ENCODE measurements at regions not wholly inside any gene's neighbourhood (a gene's known extent, or its start where the extent isn't known, plus 50 kb on each side); places are given as distances from the start of the nearest gene placed in this dataset.
A peak's percentile ranks its signal among the peaks of the same experiment; 100 is the strongest.

GRCh38 chr10:62577076-62577475, 202.9 kb downstream of the ZNF365 start:
- Histone ChIP-seq H2AFZ (ENCODE audit: low read length, unreplicated experiment) (no peak overlapping the region), H3K36me3 (ENCODE audit: insufficient read depth, low read length) (no peaks in the 10 kb centered on the region), H3K4me3 (ENCODE audit: low read depth, low read length) (no peak overlapping the region), H3K27me3 (ENCODE audit: insufficient read depth, low read length) (no peaks in the 10 kb centered on the region), H3K79me2 (ENCODE audit: control insufficient read depth, insufficient read depth, low read length, unreplicated experiment) (no peaks in the 10 kb centered on the region), H3K27ac (ENCODE audit: low read depth, low read length) (no peak overlapping the region), H3K4me1 (ENCODE audit: control insufficient read depth, insufficient read depth, low read length, unreplicated experiment) (peaks cover 22% of the 10 kb centered on the region)

GRCh38 chr10:62577666-62578291, 203.6 kb downstream of the ZNF365 start:
- Histone ChIP-seq H2AFZ (ENCODE audit: low read length, unreplicated experiment) (peak overlapping the region; percentile 84), H3K27me3 (ENCODE audit: insufficient read depth, low read length) (no peaks in the 10 kb centered on the region), H3K4me1 (ENCODE audit: control insufficient read depth, insufficient read depth, low read length, unreplicated experiment) (peaks cover 29% of the 10 kb centered on the region), H3K36me3 (ENCODE audit: insufficient read depth, low read length) (no peaks in the 10 kb centered on the region), H3K27ac (ENCODE audit: low read depth, low read length) (no peak overlapping the region), H3K4me3 (ENCODE audit: low read depth, low read length) (no peak overlapping the region), H3K79me2 (ENCODE audit: control insufficient read depth, insufficient read depth, low read length, unreplicated experiment) (no peaks in the 10 kb centered on the region)

GRCh38 chr10:62578301-62578700, 204.1 kb downstream of the ZNF365 start:
- Histone ChIP-seq H3K36me3 (ENCODE audit: insufficient read depth, low read length) (no peaks in the 10 kb centered on the region), H3K79me2 (ENCODE audit: control insufficient read depth, insufficient read depth, low read length, unreplicated experiment) (no peaks in the 10 kb centered on the region), H3K4me3 (ENCODE audit: low read depth, low read length) (no peak overlapping the region), H3K27ac (ENCODE audit: low read depth, low read length) (no peak overlapping the region), H3K4me1 (ENCODE audit: control insufficient read depth, insufficient read depth, low read length, unreplicated experiment) (peaks cover 34% of the 10 kb centered on the region), H3K27me3 (ENCODE audit: insufficient read depth, low read length) (no peaks in the 10 kb centered on the region), H2AFZ (ENCODE audit: low read length, unreplicated experiment) (no peak overlapping the region)

GRCh38 chr10:62578916-62579315, 204.7 kb downstream of the ZNF365 start:
- H2AFZ ChIP-seq (ENCODE audit: low read length, unreplicated experiment): no peak overlapping the region
- no peak overlapping the region for H3K4me3 ChIP-seq (ENCODE audit: low read depth, low read length)
- peaks cover 40% of the 10 kb centered on the region for H3K4me1 ChIP-seq (ENCODE audit: control insufficient read depth, insufficient read depth, low read length, unreplicated experiment)

GRCh38 chr10:62580396-62580795, 206.2 kb downstream of the ZNF365 start:
- H3K27me3 ChIP-seq (ENCODE audit: insufficient read depth, low read length): no peaks in the 10 kb centered on the region
- H2AFZ ChIP-seq (ENCODE audit: low read length, unreplicated experiment): no peak overlapping the region
- no peak overlapping the region for H3K27ac ChIP-seq (ENCODE audit: low read depth, low read length)
- H3K4me3 ChIP-seq (ENCODE audit: low read depth, low read length): no peak overlapping the region
- H3K36me3 ChIP-seq (ENCODE audit: insufficient read depth, low read length): no peaks in the 10 kb centered on the region
- H3K4me1 ChIP-seq (ENCODE audit: control insufficient read depth, insufficient read depth, low read length, unreplicated experiment): peaks cover 55% of the 10 kb centered on the region
- no peaks in the 10 kb centered on the region for H3K79me2 ChIP-seq (ENCODE audit: control insufficient read depth, insufficient read depth, low read length, unreplicated experiment)

More at GRCh38 chr10:62578916-62579315, 204.7 kb downstream of the ZNF365 start:
- Histone ChIP-seq H3K27me3 (ENCODE audit: insufficient read depth, low read length) (no peaks in the 10 kb centered on the region), H3K79me2 (ENCODE audit: control insufficient read depth, insufficient read depth, low read length, unreplicated experiment) (no peaks in the 10 kb centered on the region), H3K27ac (ENCODE audit: low read depth, low read length) (no peak overlapping the region), H3K36me3 (ENCODE audit: insufficient read depth, low read length) (no peaks in the 10 kb centered on the region)

- peaks cover 58% of the 10 kb centered on the region for H3K4me1 ChIP-seq (ENCODE audit: control insufficient read depth, insufficient read depth, low read length, unreplicated experiment)
- peak overlapping the region; percentile 95; the same call in 1 of the 2 replicates for H3K27ac ChIP-seq (ENCODE audit: low read depth, low read length)
- no peaks in the 10 kb centered on the region for H3K79me2 ChIP-seq (ENCODE audit: control insufficient read depth, insufficient read depth, low read length, unreplicated experiment)
- no peaks in the 10 kb centered on the region for H3K36me3 ChIP-seq (ENCODE audit: insufficient read depth, low read length)
- H3K4me3 ChIP-seq (ENCODE audit: low read depth, low read length): no peak overlapping the region
- H3K27me3 ChIP-seq (ENCODE audit: insufficient read depth, low read length): no peaks in the 10 kb centered on the region
- no peak overlapping the region for H2AFZ ChIP-seq (ENCODE audit: low read length, unreplicated experiment)
Measured at GRCh38 chr10:62581351-62581750, 207.2 kb downstream of the ZNF365 start.

GRCh38 chr10:62582101-62582705, 208.0 kb downstream of the ZNF365 start:
- no peaks in the 10 kb centered on the region for H3K36me3 ChIP-seq (ENCODE audit: insufficient read depth, low read length)
- H3K27ac ChIP-seq (ENCODE audit: low read depth, low read length): peak overlapping the region; percentile 95
- no peaks in the 10 kb centered on the region for H3K27me3 ChIP-seq (ENCODE audit: insufficient read depth, low read length)
- H3K4me3 ChIP-seq (ENCODE audit: low read depth, low read length): peak overlapping the region; percentile 59
- H3K4me1 ChIP-seq (ENCODE audit: control insufficient read depth, insufficient read depth, low read length, unreplicated experiment): peaks cover 58% of the 10 kb centered on the region
- no peaks in the 10 kb centered on the region for H3K79me2 ChIP-seq (ENCODE audit: control insufficient read depth, insufficient read depth, low read length, unreplicated experiment)
- H2AFZ ChIP-seq (ENCODE audit: low read length, unreplicated experiment): peak overlapping the region; percentile 84

- Histone ChIP-seq H3K4me1 (ENCODE audit: control insufficient read depth, insufficient read depth, low read length, unreplicated experiment) (peaks cover 53% of the 10 kb centered on the region), H3K36me3 (ENCODE audit: insufficient read depth, low read length) (no peaks in the 10 kb centered on the region), H3K4me3 (ENCODE audit: low read depth, low read length) (peak overlapping the region; percentile 59), H2AFZ (ENCODE audit: low read length, unreplicated experiment) (peak overlapping the region; percentile 84), H3K79me2 (ENCODE audit: control insufficient read depth, insufficient read depth, low read length, unreplicated experiment) (no peaks in the 10 kb centered on the region), H3K27me3 (ENCODE audit: insufficient read depth, low read length) (no peaks in the 10 kb centered on the region), H3K27ac (ENCODE audit: low read depth, low read length) (peak overlapping the region; percentile 95)
Measured at GRCh38 chr10:62582804-62583208, 208.6 kb downstream of the ZNF365 start.

GRCh38 chr10:62583876-62584615, 209.9 kb downstream of the ZNF365 start:
- no peak overlapping the region for H3K4me3 ChIP-seq (ENCODE audit: low read depth, low read length)
- no peaks in the 10 kb centered on the region for H3K27me3 ChIP-seq (ENCODE audit: insufficient read depth, low read length)
- H3K36me3 ChIP-seq (ENCODE audit: insufficient read depth, low read length): no peaks in the 10 kb centered on the region
- no peak overlapping the region for H2AFZ ChIP-seq (ENCODE audit: low read length, unreplicated experiment)
- H3K4me1 ChIP-seq (ENCODE audit: control insufficient read depth, insufficient read depth, low read length, unreplicated experiment): peaks cover 50% of the 10 kb centered on the region
- H3K27ac ChIP-seq (ENCODE audit: low read depth, low read length): peak overlapping the region; percentile 95
- H3K79me2 ChIP-seq (ENCODE audit: control insufficient read depth, insufficient read depth, low read length, unreplicated experiment): no peaks in the 10 kb centered on the region

- Histone ChIP-seq H3K27me3 (ENCODE audit: insufficient read depth, low read length) (no peaks in the 10 kb centered on the region), H3K27ac (ENCODE audit: low read depth, low read length) (peak overlapping the region; percentile 95), H2AFZ (ENCODE audit: low read length, unreplicated experiment) (peak overlapping the region; percentile 3), H3K36me3 (ENCODE audit: insufficient read depth, low read length) (no peaks in the 10 kb centered on the region), H3K4me1 (ENCODE audit: control insufficient read depth, insufficient read depth, low read length, unreplicated experiment) (peaks cover 54% of the 10 kb centered on the region), H3K4me3 (ENCODE audit: low read depth, low read length) (no peak overlapping the region), H3K79me2 (ENCODE audit: control insufficient read depth, insufficient read depth, low read length, unreplicated experiment) (no peaks in the 10 kb centered on the region)
Measured at GRCh38 chr10:62584731-62585130, 210.6 kb downstream of the ZNF365 start.

All from ACC112 (cell line).